ENCODE measurements at regions not wholly inside any gene's neighbourhood (a gene's known extent, or its start where the extent isn't known, plus 50 kb on each side); places are given as distances from the start of the nearest gene placed in this dataset.

DNA sequence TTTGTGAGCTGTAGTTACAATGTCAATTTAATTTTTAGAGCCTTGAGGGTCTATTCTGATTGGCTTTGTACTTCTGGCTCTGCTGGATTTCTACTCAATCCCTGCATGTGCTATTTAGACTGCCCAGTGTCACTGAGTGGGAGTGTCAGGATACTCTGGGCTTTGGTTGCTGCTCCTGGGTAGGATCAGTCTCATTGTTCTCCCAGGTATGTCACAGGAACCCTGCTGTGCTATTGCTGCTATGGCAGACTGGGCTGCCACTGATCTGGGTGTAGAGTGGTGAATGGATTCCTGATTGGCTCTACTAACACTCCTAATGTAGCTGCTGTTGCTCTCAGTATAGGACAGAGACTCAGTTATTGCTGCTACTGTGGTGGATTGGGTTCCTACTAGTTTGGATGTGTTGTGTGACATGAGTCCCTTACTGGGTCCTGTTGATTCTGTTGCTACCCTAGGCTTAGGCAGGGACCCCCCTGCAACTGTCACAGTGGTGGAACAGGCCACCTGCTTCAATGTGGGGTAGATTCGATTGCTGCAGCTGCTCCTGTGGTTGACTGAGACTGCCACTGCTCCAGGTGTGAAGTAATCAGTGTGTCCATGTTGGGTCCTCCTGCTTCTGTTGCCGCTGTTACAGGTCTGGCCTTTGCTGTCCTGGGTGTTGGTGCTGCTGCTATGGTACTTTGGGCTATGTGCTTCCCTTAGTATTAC lies 707.8 kb upstream of the AMOT start:
- CTCF ChIA-PET (ENCODE audit: unreplicated experiment): no interaction called here

GRCh38 chrX:113545040-113545439 lies 704.4 kb upstream of the AMOT start:
- Histone ChIP-seq H3K36me3 (ENCODE audit: insufficient read depth, low read length) (no peaks in the 10 kb centered on the region), H3K4me3 (ENCODE audit: low read depth, low read length, poor library complexity, severe bottlenecking) (no peak overlapping the region), H3K27ac (ENCODE audit: low read depth, low read length, poor library complexity, severe bottlenecking) (no peak overlapping the region), H3K4me1 (ENCODE audit: insufficient read depth, low read length, poor library complexity, severe bottlenecking) (no peaks in the 10 kb centered on the region), H3K9me3 (ENCODE audit: low read length) (no peaks in the 10 kb centered on the region), H3K79me2 (ENCODE audit: insufficient read depth, low read depth, low read length) (no peaks in the 10 kb centered on the region), H3K4me2 (ENCODE audit: low read length) (no peak overlapping the region), H4K20me1 (ENCODE audit: insufficient read depth, low read length) (no peaks in the 10 kb centered on the region), H3K9me2 (ENCODE audit: insufficient read depth, low read length) (no peaks in the 10 kb centered on the region), H2AFZ (ENCODE audit: low read length) (no peak overlapping the region)
- TF ChIP-seq CTCF (conservative IDR thresholded peaks at IDR 0.05; ENCODE audit: low read length) (no peak), EZH2phosphoT487 (IDR thresholded peaks at IDR 0.05; ENCODE audit: borderline replicate concordance, low read depth, low read length) (no peak)
- CTCF ChIA-PET (ENCODE audit: unreplicated experiment): no interaction called here
- DNase-seq (ENCODE audit: low spot score): no peak
- POLR2A ChIA-PET: no interaction called here
- intact Hi-C loops (cut with micrococcal nuclease; ENCODE audit: unreplicated experiment): no loop called here
- no TSS peak for BruUV-seq (replicated peaks)

More for the DNA sequence above, 707.8 kb upstream of the AMOT start:
- no peaks in the 10 kb centered on the region for H3K79me2 ChIP-seq (ENCODE audit: insufficient read depth, low read depth, low read length)
- no peak overlapping the region for H2AFZ ChIP-seq (ENCODE audit: low read length)
- POLR2A ChIA-PET: no interaction called here
- H3K9me2 ChIP-seq (ENCODE audit: insufficient read depth, low read length): no peaks in the 10 kb centered on the region
- H3K4me2 ChIP-seq (ENCODE audit: low read length): no peak overlapping the region
- H3K9me3 ChIP-seq (ENCODE audit: low read length): no peaks in the 10 kb centered on the region
- H3K4me3 ChIP-seq (ENCODE audit: low read depth, low read length, poor library complexity, severe bottlenecking): no peak overlapping the region
- no peaks in the 10 kb centered on the region for H3K36me3 ChIP-seq (ENCODE audit: insufficient read depth, low read length)
- intact Hi-C loops (cut with micrococcal nuclease; ENCODE audit: unreplicated experiment): no loop called here
- no peaks in the 10 kb centered on the region for H3K4me1 ChIP-seq (ENCODE audit: insufficient read depth, low read length, poor library complexity, severe bottlenecking)
- no peaks in the 10 kb centered on the region for H4K20me1 ChIP-seq (ENCODE audit: insufficient read depth, low read length)
- no peak for TF ChIP-seq EZH2phosphoT487 (IDR thresholded peaks at IDR 0.05; ENCODE audit: borderline replicate concordance, low read depth, low read length)
- TF ChIP-seq CTCF (conservative IDR thresholded peaks at IDR 0.05; ENCODE audit: low read length): no peak
- no peak for DNase-seq (ENCODE audit: low spot score)
- H3K27ac ChIP-seq (ENCODE audit: low read depth, low read length, poor library complexity, severe bottlenecking): no peak overlapping the region
- BruUV-seq (replicated peaks): no TSS peak

GRCh38 chrX:113539599-113540356 lies 699.1 kb upstream of the AMOT start:
- Histone ChIP-seq H3K79me2 (ENCODE audit: insufficient read depth, low read depth, low read length) (no peaks in the 10 kb centered on the region), H3K27ac (ENCODE audit: low read depth, low read length, poor library complexity, severe bottlenecking) (no peak overlapping the region), H2AFZ (ENCODE audit: low read length) (no peak overlapping the region), H3K4me1 (ENCODE audit: insufficient read depth, low read length, poor library complexity, severe bottlenecking) (no peaks in the 10 kb centered on the region), H4K20me1 (ENCODE audit: insufficient read depth, low read length) (no peaks in the 10 kb centered on the region), H3K4me3 (ENCODE audit: low read depth, low read length, poor library complexity, severe bottlenecking) (no peak overlapping the region), H3K9me3 (ENCODE audit: low read length) (no peaks in the 10 kb centered on the region), H3K4me2 (ENCODE audit: low read length) (no peak overlapping the region), H3K36me3 (ENCODE audit: insufficient read depth, low read length) (no peaks in the 10 kb centered on the region), H3K9me2 (ENCODE audit: insufficient read depth, low read length) (no peaks in the 10 kb centered on the region)
- intact Hi-C loops (cut with micrococcal nuclease; ENCODE audit: unreplicated experiment): no loop called here
- no peak for DNase-seq (ENCODE audit: low spot score)
- POLR2A ChIA-PET: no interaction called here
- CTCF ChIA-PET (ENCODE audit: unreplicated experiment): no interaction called here
- TF ChIP-seq EZH2phosphoT487 (IDR thresholded peaks at IDR 0.05; ENCODE audit: borderline replicate concordance, low read depth, low read length) (no peak), CTCF (conservative IDR thresholded peaks at IDR 0.05; ENCODE audit: low read length) (no peak)
- no TSS peak for BruUV-seq (replicated peaks)

Data from OCI-LY7 (cell line).